ENCODE measurements at regions not wholly inside any gene's neighbourhood (a gene's known extent, or its start where the extent isn't known, plus 50 kb on each side); places are given as distances from the start of the nearest gene placed in this dataset.

- no peak for TF ChIP-seq CTCF (conservative IDR thresholded peaks at IDR 0.05; ENCODE audit: low read length)
- TF ChIP-seq EZH2phosphoT487 (IDR thresholded peaks at IDR 0.05; ENCODE audit: borderline replicate concordance): no peak
Measured at GRCh38 chr4:152189451-152190179, 346.3 kb downstream of the FBXW7 start.

Data from Loucy (cell line).